GM18507 (cell line): ENCODE measurements at regions not wholly inside any gene's neighbourhood (a gene's known extent, or its start where the extent isn't known, plus 50 kb on each side); places are given as distances from the start of the nearest gene placed in this dataset.

Experiments
- DNase-seq: peaks from one replicate; pipeline ENCODE4 v3.0.0; 2011; ENCODE audit warnings: low read depth; ENCODE audit not compliant: insufficient read length; ENCODE audit errors: extremely low spot score
- FAIRE-seq: peaks from 2 replicates; lab custom pipeline; 2011; peaks lifted over from hg19 to GRCh38; lab: Jason Lieb, UNC

GRCh38 chr12:124094188-124094587, 121.2 kb downstream of the ZNF664 start:
- FAIRE-seq: no peak
- no peak for DNase-seq

- DNase-seq: no peak
- no peak for FAIRE-seq
These were observed 121.7 kb downstream of the ZNF664 start for GRCh38 chr12:124094733-124095132.

- DNase-seq (no peak), FAIRE-seq (no peak)
These were observed 123.1 kb downstream of the ZNF664 start for GRCh38 chr12:124096109-124096508.

GRCh38 chr12:124096869-124097434, 123.9 kb downstream of the ZNF664 start:
- no peak for FAIRE-seq
- no peak for DNase-seq

- FAIRE-seq (no peak), DNase-seq (no peak)
These were observed 124.7 kb downstream of the ZNF664 start for GRCh38 chr12:124097701-124098100.

- FAIRE-seq (no peak), DNase-seq (no peak)
These were observed 125.2 kb downstream of the ZNF664 start for GRCh38 chr12:124098101-124098757.

GRCh38 chr12:124098887-124099286, 125.9 kb downstream of the ZNF664 start:
- no peak for DNase-seq
- no peak for FAIRE-seq

- FAIRE-seq (no peak), DNase-seq (no peak)
These were observed 126.6 kb downstream of the ZNF664 start for GRCh38 chr12:124099661-124100060.

GRCh38 chr12:124100572-124101178, 127.7 kb downstream of the ZNF664 start:
- DNase-seq: no peak
- no peak for FAIRE-seq

GRCh38 chr12:124105546-124105945, 132.5 kb downstream of the ZNF664 start:
- DNase-seq: no peak
- no peak for FAIRE-seq

GRCh38 chr12:124107351-124107750, 134.3 kb downstream of the ZNF664 start:
- FAIRE-seq: no peak

GRCh38 chr12:124109760-124110159, 136.7 kb downstream of the ZNF664 start:
- DNase-seq (peak; percentile 22), FAIRE-seq (no peak)

More at GRCh38 chr12:124107351-124107750, 134.3 kb downstream of the ZNF664 start:
- DNase-seq: no peak

- FAIRE-seq (no peak), DNase-seq (no peak)
These were observed 137.4 kb downstream of the ZNF664 start for GRCh38 chr12:124110372-124110883.

- DNase-seq: no peak
- FAIRE-seq: no peak
These were observed 138.0 kb downstream of the ZNF664 start for GRCh38 chr12:124111006-124111405.

- DNase-seq (no peak), FAIRE-seq (no peak)
These were observed 141.3 kb downstream of the ZNF664 start for GRCh38 chr12:124114316-124114715.

- FAIRE-seq: no peak
These were observed 142.5 kb downstream of the ZNF664 start for GRCh38 chr12:124115496-124115895.

GRCh38 chr12:124115976-124116690, 143.1 kb downstream of the ZNF664 start:
- no peak for FAIRE-seq
- DNase-seq: no peak

More at GRCh38 chr12:124115496-124115895, 142.5 kb downstream of the ZNF664 start:
- no peak for DNase-seq

- DNase-seq: no peak
- no peak for FAIRE-seq
These were observed 147.7 kb downstream of the ZNF664 start for GRCh38 chr12:124120739-124121138.

GRCh38 chr12:124122722-124123121, 149.7 kb downstream of the ZNF664 start:
- DNase-seq (no peak), FAIRE-seq (no peak)

GRCh38 chr12:124123296-124124000, 150.4 kb downstream of the ZNF664 start:
- DNase-seq (no peak), FAIRE-seq (no peak)
